Astrocyte (in vitro differentiated cells and primary cell): ENCODE measurements at regions not wholly inside any gene's neighbourhood (a gene's known extent, or its start where the extent isn't known, plus 50 kb on each side); places are given as distances from the start of the nearest gene placed in this dataset.

ENCODE experiments used
- DNase-seq: peaks from one replicate; pipeline ENCODE4 v3.0.0-alpha.2; 2010; ENCODE audit warnings: low read depth
- FAIRE-seq: peaks from 2 replicates; lab custom pipeline; 2011; peaks lifted over from hg19 to GRCh38; lab: Jason Lieb, UNC
- H2AFZ ChIP-seq: 2 replicates; pipeline ENCODE4 v1.6.0; 2012; ENCODE audit warnings: low read depth, low read length, inconsistent platforms
- H3K27ac ChIP-seq: 2 replicates; pipeline ENCODE4 v1.5.1; 2011; ENCODE audit warnings: low read depth, low read length, inconsistent platforms
- H3K27me3 ChIP-seq: 2 replicates; pipeline ENCODE4 v1.6.0; 2011; ENCODE audit warnings: low read length, inconsistent platforms; ENCODE audit not compliant: insufficient read depth
- H3K36me3 ChIP-seq: 2 replicates; pipeline ENCODE4 v1.5.1; 2011; ENCODE audit warnings: low read length, inconsistent platforms; ENCODE audit not compliant: insufficient read depth
- H3K4me1 ChIP-seq: 2 replicates; pipeline ENCODE4 v1.5.1; 2011; ENCODE audit warnings: low read length, inconsistent platforms; ENCODE audit not compliant: insufficient read depth
- H3K4me2 ChIP-seq: 2 replicates; pipeline ENCODE4 v1.6.0; 2012; ENCODE audit warnings: low read length, inconsistent platforms
- H3K4me3 ChIP-seq: 2 replicates; pipeline ENCODE4 v1.5.1; 2011; ENCODE audit warnings: low read depth, mild to moderate bottlenecking, low read length, inconsistent platforms; ENCODE audit not compliant: insufficient read depth
- H3K79me2 ChIP-seq: 2 replicates; pipeline ENCODE4 v1.6.0; 2012; ENCODE audit warnings: mild to moderate bottlenecking, low read length, inconsistent platforms; ENCODE audit not compliant: insufficient read depth
- H3K9ac ChIP-seq: 2 replicates; pipeline ENCODE4 v1.6.0; 2012; ENCODE audit warnings: mild to moderate bottlenecking, low read length, inconsistent platforms
- H3K9me3 ChIP-seq: 2 replicates; pipeline ENCODE4 v1.5.1; 2012; ENCODE audit warnings: low read depth, mild to moderate bottlenecking, low read length, inconsistent platforms; ENCODE audit not compliant: insufficient read depth
- H4K20me1 ChIP-seq: 2 replicates; pipeline ENCODE4 v1.6.0; 2012; ENCODE audit warnings: low read length, inconsistent platforms; ENCODE audit not compliant: insufficient read depth
- H3K27ac Mint-ChIP-seq: one replicate; pipeline ENCODE4 v1.8.0; 2021; ENCODE audit warnings: mild to moderate bottlenecking, mixed read lengths; ENCODE audit not compliant: unreplicated experiment
- H3K27me3 Mint-ChIP-seq: one replicate; pipeline ENCODE4 v1.8.0; 2021; ENCODE audit warnings: low read depth, mixed read lengths; ENCODE audit not compliant: unreplicated experiment
- H3K36me3 Mint-ChIP-seq: one replicate; pipeline ENCODE4 v1.8.0; 2021; ENCODE audit warnings: low read depth, mixed read lengths; ENCODE audit not compliant: unreplicated experiment
- H3K4me1 Mint-ChIP-seq: one replicate; pipeline ENCODE4 v1.8.0; 2021; ENCODE audit warnings: low read depth, mixed read lengths; ENCODE audit not compliant: unreplicated experiment
- H3K4me3 Mint-ChIP-seq: one replicate; pipeline ENCODE4 v1.8.0; 2021; ENCODE audit warnings: mild to moderate bottlenecking, moderate library complexity, mixed read lengths; ENCODE audit not compliant: unreplicated experiment
- H3K9me3 Mint-ChIP-seq: one replicate; pipeline ENCODE4 v1.8.0; 2021; ENCODE audit warnings: mild to moderate bottlenecking, mixed read lengths; ENCODE audit not compliant: unreplicated experiment
- CTCF ChIP-seq: IDR thresholded peaks from 2 replicates; pipeline ENCODE4 v1.5.1; 2011; ENCODE audit warnings: low read depth, mild to moderate bottlenecking, inconsistent platforms, low read length, moderate library complexity; ENCODE audit not compliant: insufficient read depth
- EZH2 ChIP-seq: IDR thresholded peaks from 2 replicates; pipeline ENCODE4 v1.6.1; 2012; ENCODE audit warnings: mild to moderate bottlenecking, low read length, inconsistent platforms; ENCODE audit not compliant: insufficient read depth

GRCh38 chr3:106458952-106459351 is 590.1 kb upstream of the CBLB start:
- Mint-ChIP-seq H3K27me3 (no peaks in the 10 kb centered on the region), H3K4me1 (peaks cover 8% of the 10 kb centered on the region), H3K27ac (no peak overlapping the region), H3K4me3 (no peak overlapping the region), H3K36me3 (no peaks in the 10 kb centered on the region), H3K9me3 (no peaks in the 10 kb centered on the region)
- Histone ChIP-seq H3K27ac (no peak overlapping the region), H3K9me3 (no peaks in the 10 kb centered on the region), H3K27me3 (no peaks in the 10 kb centered on the region), H3K9ac (no peak overlapping the region), H3K79me2 (no peaks in the 10 kb centered on the region), H3K4me3 (no peak overlapping the region), H3K4me2 (no peak overlapping the region), H3K36me3 (no peaks in the 10 kb centered on the region), H3K4me1 (no peaks in the 10 kb centered on the region), H2AFZ (no peak overlapping the region), H4K20me1 (no peaks in the 10 kb centered on the region)
- TF ChIP-seq EZH2 (no peak), CTCF (no peak)
- DNase-seq (no peak), FAIRE-seq (no peak)

GRCh38 chr3:106466881-106467280 is 598.1 kb upstream of the CBLB start:
- Mint-ChIP-seq H3K9me3 (no peaks in the 10 kb centered on the region), H3K4me3 (no peak overlapping the region), H3K27ac (no peak overlapping the region)

More at GRCh38 chr3:106466881-106467280, 598.1 kb upstream of the CBLB start:
- Histone ChIP-seq H3K27ac (no peak overlapping the region), H3K9ac (no peak overlapping the region), H3K4me3 (no peak overlapping the region), H3K36me3 (no peaks in the 10 kb centered on the region), H3K9me3 (no peaks in the 10 kb centered on the region), H3K79me2 (no peaks in the 10 kb centered on the region), H2AFZ (no peak overlapping the region), H3K4me1 (no peaks in the 10 kb centered on the region), H3K4me2 (no peak overlapping the region), H4K20me1 (no peaks in the 10 kb centered on the region), H3K27me3 (no peaks in the 10 kb centered on the region)
- Mint-ChIP-seq H3K36me3 (no peaks in the 10 kb centered on the region), H3K4me1 (no peaks in the 10 kb centered on the region), H3K27me3 (no peaks in the 10 kb centered on the region)
- DNase-seq, result no peak
- TF ChIP-seq CTCF (no peak), EZH2 (no peak)
- no peak for FAIRE-seq
